ENCODE measurements at regions not wholly inside any gene's neighbourhood (a gene's known extent, or its start where the extent isn't known, plus 50 kb on each side); places are given as distances from the start of the nearest gene placed in this dataset.

DNA sequence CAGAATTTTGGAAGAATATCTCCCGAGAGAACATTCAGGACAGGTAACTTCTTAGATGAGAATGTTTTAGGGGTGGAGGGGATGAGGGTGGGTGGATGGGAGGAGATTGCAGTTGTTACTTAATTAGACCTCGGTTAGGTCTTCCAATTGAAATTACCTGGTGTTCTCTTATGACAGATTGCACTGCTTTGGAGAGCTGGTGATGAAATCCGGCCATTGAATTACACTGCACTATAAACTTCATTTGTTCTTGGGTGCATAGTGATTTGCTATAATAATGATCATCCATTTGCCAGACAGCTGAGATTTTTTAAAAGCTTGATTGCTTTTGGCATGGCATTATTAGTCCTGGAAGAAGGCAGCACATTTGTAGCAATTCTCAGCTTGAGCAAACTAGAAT, 427.6 kb downstream of the GBA3 start:
- POLR2A ChIA-PET = no interaction called here
- no peak for DNase-seq
- 86% methylated on average over 2 of the region's 3 CpGs for WGBS (ENCODE audit: insufficient coverage)

DNA sequence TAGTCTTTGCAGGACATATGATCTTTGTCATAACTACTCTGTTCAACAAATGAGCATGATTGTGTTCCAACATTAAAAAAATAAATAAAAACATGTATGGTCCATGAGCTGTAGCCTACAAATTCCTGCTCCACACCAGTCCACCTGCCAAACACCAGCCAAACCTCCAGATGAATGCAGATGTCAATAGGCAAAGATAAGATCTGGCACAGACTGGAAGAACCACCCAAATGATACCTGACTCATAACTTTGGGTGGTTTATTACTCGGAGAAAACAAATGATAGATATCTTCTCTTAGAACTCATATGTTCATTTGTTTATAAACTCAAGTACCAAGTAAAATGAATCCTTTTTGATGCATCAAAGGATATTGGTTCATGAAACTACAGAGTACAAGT, 425.1 kb downstream of the GBA3 start:
- peaks cover 0 to 2% (median 0%) of the 10 kb centered on the region in 5 experiments for H3K27me3 ChIP-seq (replicated peaks in 2 of 5; ENCODE audit: control insufficient read depth in 4 of 5, insufficient read depth in 5 of 5, low read length in 4 of 5)
- POLR2A ChIA-PET = no interaction called here
- no peaks in the 10 kb centered on the region for H3K9me3 ChIP-seq (ENCODE audit: control extremely low read depth in 1 of 5, control insufficient read depth in 4 of 5, insufficient read depth in 2 of 5, low read depth in 1 of 5, low read length in 4 of 5)

More for the DNA sequence above, 427.6 kb downstream of the GBA3 start:
- Histone ChIP-seq H3K27ac (ENCODE audit: insufficient read depth in 1 of 2, low read depth in 1 of 2, low read length in 2 of 2, poor library complexity in 1 of 2, severe bottlenecking in 2 of 2) (no peak overlapping the region), H3K36me3 (ENCODE audit: control insufficient read depth in 4 of 4, insufficient read depth in 4 of 4, low read length in 3 of 4) (no peaks in the 10 kb centered on the region), H3K4me1 (ENCODE audit: control extremely low read depth in 1 of 4, control insufficient read depth in 4 of 4, insufficient read depth in 4 of 4, low read length in 3 of 4) (no peaks in the 10 kb centered on the region), H3K27me3 (replicated peaks in 2 of 5; ENCODE audit: control insufficient read depth in 4 of 5, insufficient read depth in 5 of 5, low read length in 4 of 5) (peaks cover 0 to 2% (median 0%) of the 10 kb centered on the region in 5 experiments), H3K9me3 (ENCODE audit: control extremely low read depth in 1 of 5, control insufficient read depth in 4 of 5, insufficient read depth in 2 of 5, low read depth in 1 of 5, low read length in 4 of 5) (no peaks in the 10 kb centered on the region), H3K4me3 (ENCODE audit: control insufficient read depth in 1 of 7, extremely low read depth in 1 of 7, insufficient read depth in 4 of 7, low read depth in 2 of 7, low read length in 6 of 7) (no peak overlapping the region)
- CTCF ChIA-PET = no interaction called here

DNA sequence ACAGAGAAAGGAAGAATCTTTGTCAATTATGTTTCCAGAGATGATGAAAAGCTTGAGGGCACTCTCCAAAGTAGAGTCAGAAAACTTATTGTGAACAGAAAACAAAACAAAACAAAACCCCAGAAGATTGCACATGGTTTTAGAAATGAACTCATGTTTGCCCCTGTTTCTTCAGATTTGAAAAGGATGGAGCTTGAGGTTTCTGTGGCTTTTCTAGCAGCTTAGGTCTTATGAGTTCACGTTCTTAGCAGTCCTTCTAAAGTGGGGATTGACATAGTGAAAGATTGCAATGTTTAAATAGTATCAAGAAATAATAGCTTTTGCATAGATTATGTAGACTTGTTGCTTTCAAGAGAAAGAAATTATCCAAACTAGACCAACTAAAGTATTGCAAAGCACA, 421.8 kb downstream of the GBA3 start:
- H3K4me1 ChIP-seq (ENCODE audit: control extremely low read depth in 1 of 4, control insufficient read depth in 4 of 4, insufficient read depth in 4 of 4, low read length in 3 of 4) = no peaks in the 10 kb centered on the region

More for the DNA sequence above, 425.1 kb downstream of the GBA3 start:
- CTCF ChIA-PET = no interaction called here
- no peak for DNase-seq
- H3K36me3 ChIP-seq (ENCODE audit: control insufficient read depth in 4 of 4, insufficient read depth in 4 of 4, low read length in 3 of 4) = no peaks in the 10 kb centered on the region
- no peak overlapping the region for H3K4me3 ChIP-seq (ENCODE audit: control insufficient read depth in 1 of 7, extremely low read depth in 1 of 7, insufficient read depth in 4 of 7, low read depth in 2 of 7, low read length in 6 of 7)
- no peaks in the 10 kb centered on the region for H3K4me1 ChIP-seq (ENCODE audit: control extremely low read depth in 1 of 4, control insufficient read depth in 4 of 4, insufficient read depth in 4 of 4, low read length in 3 of 4)
- WGBS (ENCODE audit: insufficient coverage) = no CpG with 5 or more reads among the region's 1 CpG
- H3K27ac ChIP-seq (ENCODE audit: insufficient read depth in 1 of 2, low read depth in 1 of 2, low read length in 2 of 2, poor library complexity in 1 of 2, severe bottlenecking in 2 of 2) = no peak overlapping the region

DNA sequence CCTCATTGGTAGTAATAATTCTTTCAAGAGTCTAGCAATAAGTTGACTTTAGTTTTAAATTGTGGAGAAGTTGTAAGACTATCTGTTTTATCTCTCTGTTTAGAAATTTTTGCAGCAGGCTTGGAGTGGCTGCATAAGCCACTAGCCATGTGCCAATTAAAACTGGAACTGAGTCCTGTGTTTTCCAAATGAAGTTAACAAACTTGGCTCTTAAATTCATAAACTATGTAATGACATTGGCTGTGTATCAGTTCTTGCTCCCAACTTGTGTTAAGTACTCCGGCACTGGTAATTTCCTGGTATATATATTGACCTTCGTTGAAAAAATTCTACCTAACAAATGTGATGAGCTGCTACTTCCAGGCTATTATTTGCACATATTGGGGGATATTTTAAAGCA, 420.4 kb downstream of the GBA3 start:
- Histone ChIP-seq H3K9me3 (ENCODE audit: control extremely low read depth in 1 of 5, control insufficient read depth in 4 of 5, insufficient read depth in 2 of 5, low read depth in 1 of 5, low read length in 4 of 5) (no peaks in the 10 kb centered on the region), H3K27ac (ENCODE audit: insufficient read depth in 1 of 2, low read depth in 1 of 2, low read length in 2 of 2, poor library complexity in 1 of 2, severe bottlenecking in 2 of 2) (no peak overlapping the region), H3K36me3 (ENCODE audit: control insufficient read depth in 4 of 4, insufficient read depth in 4 of 4, low read length in 3 of 4) (no peaks in the 10 kb centered on the region), H3K4me1 (ENCODE audit: control extremely low read depth in 1 of 4, control insufficient read depth in 4 of 4, insufficient read depth in 4 of 4, low read length in 3 of 4) (no peaks in the 10 kb centered on the region), H3K27me3 (replicated peaks in 2 of 5; ENCODE audit: control insufficient read depth in 4 of 5, insufficient read depth in 5 of 5, low read length in 4 of 5) (peaks cover 0 to 2% (median 0%) of the 10 kb centered on the region in 5 experiments), H3K4me3 (ENCODE audit: control insufficient read depth in 1 of 7, extremely low read depth in 1 of 7, insufficient read depth in 4 of 7, low read depth in 2 of 7, low read length in 6 of 7) (no peak overlapping the region)
- no peak for DNase-seq
- CTCF ChIA-PET = no interaction called here
- no CpG with 5 or more reads among the region's 2 CpGs for WGBS (ENCODE audit: insufficient coverage)
- POLR2A ChIA-PET = interaction anchor here (0.7 kb wide), 1 partner anchor 776 kb away, joined by 4 read pairs; no protein-coding TSS in a partner anchor

More for the DNA sequence above, 421.8 kb downstream of the GBA3 start:
- Histone ChIP-seq H3K27me3 (replicated peaks in 2 of 5; ENCODE audit: control insufficient read depth in 4 of 5, insufficient read depth in 5 of 5, low read length in 4 of 5) (peaks cover 0 to 2% (median 0%) of the 10 kb centered on the region in 5 experiments), H3K4me3 (ENCODE audit: control insufficient read depth in 1 of 7, extremely low read depth in 1 of 7, insufficient read depth in 4 of 7, low read depth in 2 of 7, low read length in 6 of 7) (no peak overlapping the region), H3K9me3 (ENCODE audit: control extremely low read depth in 1 of 5, control insufficient read depth in 4 of 5, insufficient read depth in 2 of 5, low read depth in 1 of 5, low read length in 4 of 5) (no peaks in the 10 kb centered on the region), H3K27ac (ENCODE audit: insufficient read depth in 1 of 2, low read depth in 1 of 2, low read length in 2 of 2, poor library complexity in 1 of 2, severe bottlenecking in 2 of 2) (no peak overlapping the region), H3K36me3 (ENCODE audit: control insufficient read depth in 4 of 4, insufficient read depth in 4 of 4, low read length in 3 of 4) (no peaks in the 10 kb centered on the region)
- no CpG with 5 or more reads among the region's 1 CpG for WGBS (ENCODE audit: insufficient coverage)
- no peak for DNase-seq
- ChIA-PET CTCF (interaction anchor here (1.2 kb wide), 1 partner anchor 10 kb away, joined by 3 read pairs; no protein-coding TSS in a partner anchor), POLR2A (no interaction called here)

DNA sequence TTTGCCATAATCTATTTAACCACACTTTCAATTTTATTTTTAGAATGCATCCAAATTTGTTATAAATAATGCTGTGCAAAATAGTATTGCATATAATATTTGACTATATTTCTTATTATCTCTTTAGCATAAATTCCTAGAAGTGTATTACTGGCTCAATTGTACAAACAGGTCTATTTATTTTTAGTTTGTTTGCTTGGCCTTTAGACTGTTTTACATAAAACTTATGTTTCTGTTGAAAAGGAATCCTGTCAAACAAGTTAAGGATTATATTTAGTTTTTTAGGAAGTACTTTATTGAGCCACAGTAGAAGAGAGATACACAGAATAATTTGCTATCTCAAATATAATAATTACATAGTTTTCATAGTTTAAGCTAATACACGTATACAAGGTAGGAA, 413.8 kb downstream of the GBA3 start:
- no peaks in the 10 kb centered on the region for H3K4me1 ChIP-seq (ENCODE audit: control extremely low read depth in 1 of 4, control insufficient read depth in 4 of 4, insufficient read depth in 4 of 4, low read length in 3 of 4)

DNA sequence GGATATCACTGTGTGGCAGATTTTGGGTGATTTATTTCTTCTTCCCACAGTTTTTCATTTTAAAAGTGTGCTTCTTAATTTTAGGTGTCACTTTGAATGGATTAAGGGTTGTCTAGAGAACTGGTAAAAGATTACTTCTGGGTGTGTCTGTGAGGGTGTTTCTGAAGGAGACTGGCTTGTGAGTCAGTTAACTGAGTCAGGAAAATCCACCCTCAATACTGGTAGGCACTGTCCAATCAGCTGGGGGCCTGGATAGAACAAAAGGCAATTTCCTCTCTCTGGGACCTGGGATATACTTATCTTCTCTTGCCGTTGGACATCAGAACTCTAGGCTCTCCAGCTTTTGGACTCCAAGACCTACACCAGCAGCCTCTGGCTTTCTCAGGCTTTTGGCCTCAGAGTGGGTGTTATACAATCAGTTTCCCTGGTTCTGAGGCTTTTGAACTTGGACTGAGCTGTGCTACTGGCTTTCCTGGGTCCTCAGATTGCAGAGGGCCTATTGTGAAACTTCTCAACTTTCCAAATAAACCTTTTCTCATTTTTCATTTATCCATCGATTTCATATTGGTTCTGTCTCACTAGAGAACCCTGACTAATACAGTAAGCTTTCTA, 413.1 kb downstream of the GBA3 start:
- CTCF ChIA-PET = no interaction called here
- no peaks in the 10 kb centered on the region for H3K36me3 ChIP-seq (ENCODE audit: control insufficient read depth in 4 of 4, insufficient read depth in 4 of 4, low read length in 3 of 4)

More for the DNA sequence above, 413.8 kb downstream of the GBA3 start:
- H3K4me3 ChIP-seq (ENCODE audit: control insufficient read depth in 1 of 7, extremely low read depth in 1 of 7, insufficient read depth in 4 of 7, low read depth in 2 of 7, low read length in 6 of 7) = no peak overlapping the region
- H3K27ac ChIP-seq (ENCODE audit: insufficient read depth in 1 of 2, low read depth in 1 of 2, low read length in 2 of 2, poor library complexity in 1 of 2, severe bottlenecking in 2 of 2) = no peak overlapping the region
- CTCF ChIA-PET = no interaction called here
- H3K36me3 ChIP-seq (ENCODE audit: control insufficient read depth in 4 of 4, insufficient read depth in 4 of 4, low read length in 3 of 4) = no peaks in the 10 kb centered on the region
- no peak for DNase-seq
- WGBS (ENCODE audit: insufficient coverage) = no CpG with 5 or more reads among the region's 1 CpG
- H3K27me3 ChIP-seq (replicated peaks in 2 of 5; ENCODE audit: control insufficient read depth in 4 of 5, insufficient read depth in 5 of 5, low read length in 4 of 5) = no peaks in the 10 kb centered on the region
- POLR2A ChIA-PET = no interaction called here
- H3K9me3 ChIP-seq (ENCODE audit: control extremely low read depth in 1 of 5, control insufficient read depth in 4 of 5, insufficient read depth in 2 of 5, low read depth in 1 of 5, low read length in 4 of 5) = no peaks in the 10 kb centered on the region

DNA sequence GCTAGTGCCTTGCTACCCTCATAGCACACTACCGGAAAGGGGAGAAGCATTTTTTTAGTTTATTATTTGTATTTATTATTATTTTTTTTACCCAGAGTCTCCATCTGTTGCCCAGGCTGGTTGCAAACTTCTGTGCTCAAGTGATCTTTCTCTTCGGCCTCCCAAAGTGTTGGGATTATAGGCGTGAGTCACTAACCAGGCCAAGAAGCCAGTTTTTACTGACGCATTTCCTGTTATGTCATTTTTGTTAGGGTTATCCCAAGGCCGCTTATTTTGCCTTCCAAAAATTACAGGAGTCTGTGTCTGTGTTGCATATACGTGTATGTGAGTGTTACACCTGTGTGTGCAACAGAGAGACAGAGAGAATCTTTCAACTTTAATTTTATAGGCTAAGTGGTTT, 404.5 kb downstream of the GBA3 start:
- POLR2A ChIA-PET = no interaction called here
- DNase-seq = no peak
- Histone ChIP-seq H3K36me3 (ENCODE audit: control insufficient read depth in 4 of 4, insufficient read depth in 4 of 4, low read length in 3 of 4) (no peaks in the 10 kb centered on the region), H3K4me1 (ENCODE audit: control extremely low read depth in 1 of 4, control insufficient read depth in 4 of 4, insufficient read depth in 4 of 4, low read length in 3 of 4) (no peaks in the 10 kb centered on the region), H3K27me3 (replicated peaks in 2 of 5; ENCODE audit: control insufficient read depth in 4 of 5, insufficient read depth in 5 of 5, low read length in 4 of 5) (no peaks in the 10 kb centered on the region), H3K9me3 (ENCODE audit: control extremely low read depth in 1 of 5, control insufficient read depth in 4 of 5, insufficient read depth in 2 of 5, low read depth in 1 of 5, low read length in 4 of 5) (peaks cover 0 to 8% (median 3%) of the 10 kb centered on the region in 5 experiments), H3K4me3 (ENCODE audit: control insufficient read depth in 1 of 7, extremely low read depth in 1 of 7, insufficient read depth in 4 of 7, low read depth in 2 of 7, low read length in 6 of 7) (no peak overlapping the region), H3K27ac (ENCODE audit: insufficient read depth in 1 of 2, low read depth in 1 of 2, low read length in 2 of 2, poor library complexity in 1 of 2, severe bottlenecking in 2 of 2) (no peak overlapping the region)
- CTCF ChIA-PET = no interaction called here
- 98% methylated on average over 5 of the region's 6 CpGs for WGBS (ENCODE audit: insufficient coverage)

More for the DNA sequence above, 413.1 kb downstream of the GBA3 start:
- WGBS (ENCODE audit: insufficient coverage) = 100% methylated on average over 1 of the region's 2 CpGs
- Histone ChIP-seq H3K27ac (ENCODE audit: insufficient read depth in 1 of 2, low read depth in 1 of 2, low read length in 2 of 2, poor library complexity in 1 of 2, severe bottlenecking in 2 of 2) (no peak overlapping the region), H3K9me3 (ENCODE audit: control extremely low read depth in 1 of 5, control insufficient read depth in 4 of 5, insufficient read depth in 2 of 5, low read depth in 1 of 5, low read length in 4 of 5) (no peaks in the 10 kb centered on the region), H3K4me3 (ENCODE audit: control insufficient read depth in 1 of 7, extremely low read depth in 1 of 7, insufficient read depth in 4 of 7, low read depth in 2 of 7, low read length in 6 of 7) (no peak overlapping the region), H3K4me1 (ENCODE audit: control extremely low read depth in 1 of 4, control insufficient read depth in 4 of 4, insufficient read depth in 4 of 4, low read length in 3 of 4) (no peaks in the 10 kb centered on the region), H3K27me3 (replicated peaks in 2 of 5; ENCODE audit: control insufficient read depth in 4 of 5, insufficient read depth in 5 of 5, low read length in 4 of 5) (no peaks in the 10 kb centered on the region)
- POLR2A ChIA-PET = no interaction called here
- DNase-seq = no peak
